Fibroblast of lung (primary cell): ENCODE measurements at regions not wholly inside any gene's neighbourhood (a gene's known extent, or its start where the extent isn't known, plus 50 kb on each side); places are given as distances from the start of the nearest gene placed in this dataset.

ENCODE experiments used
- EZH2 ChIP-seq: IDR thresholded peaks from 2 replicates; pipeline ENCODE4 v1.5.1; 2012; ENCODE audit warnings: low read length, control low read depth, mild to moderate bottlenecking; ENCODE audit errors: missing control alignments
- TF ChIP-seq, protein P1 (sequence below), 2 donors: IDR thresholded peaks in 1 of 2; conservative IDR thresholded peaks in 1 of 2; 1 replicate in 1 of 2; 2 replicates in 1 of 2; pipeline ENCODE4 v1.5.1; 2011 to 2012; ENCODE audit warnings: low read length in 2 of 2, control low read depth in 1 of 2, inconsistent platforms in 1 of 2, low read depth in 1 of 2, mild to moderate bottlenecking in 1 of 2

DNA sequence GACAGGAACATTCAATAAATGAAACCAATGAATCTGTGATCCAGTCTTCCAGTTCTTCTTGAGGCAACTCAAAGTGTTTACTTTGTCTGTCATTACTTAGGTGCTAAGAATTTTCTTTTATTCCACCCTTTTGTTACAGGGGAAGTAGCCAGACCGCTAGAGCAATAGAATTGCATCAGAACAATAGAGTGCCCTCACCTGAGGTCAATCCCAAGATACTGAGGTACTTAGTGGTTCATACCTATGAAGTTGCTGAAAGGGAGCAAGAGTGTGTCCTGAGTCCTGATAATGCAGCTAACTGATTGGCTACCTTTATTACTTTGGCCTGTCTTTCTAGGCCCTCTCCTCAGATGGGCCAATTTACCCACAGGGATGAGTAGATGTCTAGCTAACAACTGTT is 359.4 kb upstream of the KCNH7 start:
- TF ChIP-seq, protein P1, sequence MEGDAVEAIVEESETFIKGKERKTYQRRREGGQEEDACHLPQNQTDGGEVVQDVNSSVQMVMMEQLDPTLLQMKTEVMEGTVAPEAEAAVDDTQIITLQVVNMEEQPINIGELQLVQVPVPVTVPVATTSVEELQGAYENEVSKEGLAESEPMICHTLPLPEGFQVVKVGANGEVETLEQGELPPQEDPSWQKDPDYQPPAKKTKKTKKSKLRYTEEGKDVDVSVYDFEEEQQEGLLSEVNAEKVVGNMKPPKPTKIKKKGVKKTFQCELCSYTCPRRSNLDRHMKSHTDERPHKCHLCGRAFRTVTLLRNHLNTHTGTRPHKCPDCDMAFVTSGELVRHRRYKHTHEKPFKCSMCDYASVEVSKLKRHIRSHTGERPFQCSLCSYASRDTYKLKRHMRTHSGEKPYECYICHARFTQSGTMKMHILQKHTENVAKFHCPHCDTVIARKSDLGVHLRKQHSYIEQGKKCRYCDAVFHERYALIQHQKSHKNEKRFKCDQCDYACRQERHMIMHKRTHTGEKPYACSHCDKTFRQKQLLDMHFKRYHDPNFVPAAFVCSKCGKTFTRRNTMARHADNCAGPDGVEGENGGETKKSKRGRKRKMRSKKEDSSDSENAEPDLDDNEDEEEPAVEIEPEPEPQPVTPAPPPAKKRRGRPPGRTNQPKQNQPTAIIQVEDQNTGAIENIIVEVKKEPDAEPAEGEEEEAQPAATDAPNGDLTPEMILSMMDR (conservative IDR thresholded peaks at IDR 0.05 in 1 of 2, IDR thresholded peaks at IDR 0.05 in 1 of 2; ENCODE audit: low read depth in 1 of 2, low read length in 2 of 2), result no peak
- no peak for TF ChIP-seq EZH2
